ENCODE measurements at regions not wholly inside any gene's neighbourhood (a gene's known extent, or its start where the extent isn't known, plus 50 kb on each side); places are given as distances from the start of the nearest gene placed in this dataset.
"Not testable (repeated sequence)": the region's sequence is repeated elsewhere in the genome, so short reads cannot be mapped to it uniquely, and the experiment has no call there.

DNA sequence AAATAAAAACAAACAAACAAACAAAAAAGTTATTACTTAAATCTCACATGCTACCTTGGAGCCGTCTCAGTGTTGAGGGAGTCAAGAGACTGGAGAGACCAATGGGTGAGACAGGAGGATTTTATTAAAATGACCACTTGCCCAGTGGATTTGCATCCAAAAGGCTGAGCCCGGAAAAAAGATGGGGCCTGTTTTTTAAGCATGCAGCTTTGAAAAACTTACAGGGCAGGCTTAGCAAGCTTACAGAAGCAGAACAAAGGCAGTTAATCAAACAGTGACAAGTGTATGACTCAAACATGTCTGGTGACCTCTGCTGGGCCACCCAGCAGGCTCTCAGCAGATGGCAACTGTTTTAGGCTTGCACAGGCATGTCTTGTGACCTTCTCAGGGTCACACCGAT, 82.5 kb downstream of the POTEH start:
- DNase-seq: peak; percentile 70

GRCh38 chr22:15775118-15775517, 85.3 kb downstream of the POTEH start:
- not testable (repeated sequence) for DNase-seq

- DNase-seq: peak; percentile 76
Observed at GRCh38 chr22:15775670-15776669, 86.1 kb downstream of the POTEH start.

GRCh38 chr22:15776727-15777126, 86.9 kb downstream of the POTEH start:
- not testable (repeated sequence) for DNase-seq

GRCh38 chr22:15777150-15777549, 87.3 kb downstream of the POTEH start:
- not testable (repeated sequence) for DNase-seq

GRCh38 chr22:15777557-15777956, 87.7 kb downstream of the POTEH start:
- DNase-seq: not testable (repeated sequence)

- not testable (repeated sequence) for DNase-seq
Observed at GRCh38 chr22:15778366-15778765, 88.5 kb downstream of the POTEH start.

DNA sequence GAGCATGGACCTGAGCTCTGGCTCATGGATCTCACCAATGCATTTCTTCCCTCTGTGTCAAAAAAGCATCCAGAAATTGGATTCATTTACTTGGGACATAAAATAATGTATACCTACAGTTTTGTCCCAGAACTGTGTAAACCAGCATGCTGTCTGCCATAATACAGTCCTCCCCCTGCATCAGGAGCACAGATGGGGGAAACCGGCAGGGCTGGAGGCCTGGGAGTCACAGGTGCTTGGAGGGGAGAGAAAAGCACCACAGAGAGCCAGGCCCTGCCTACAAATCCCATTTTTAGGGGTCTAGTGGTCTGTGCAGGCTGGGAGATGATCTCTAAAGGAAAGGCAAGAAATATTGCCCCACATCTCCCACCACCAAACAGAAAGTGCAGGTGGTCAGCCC, 91.8 kb downstream of the POTEH start:
- DNase-seq: not testable (repeated sequence)

GRCh38 chr22:15782933-15783332, 93.1 kb downstream of the POTEH start:
- DNase-seq: not testable (repeated sequence)

DNA sequence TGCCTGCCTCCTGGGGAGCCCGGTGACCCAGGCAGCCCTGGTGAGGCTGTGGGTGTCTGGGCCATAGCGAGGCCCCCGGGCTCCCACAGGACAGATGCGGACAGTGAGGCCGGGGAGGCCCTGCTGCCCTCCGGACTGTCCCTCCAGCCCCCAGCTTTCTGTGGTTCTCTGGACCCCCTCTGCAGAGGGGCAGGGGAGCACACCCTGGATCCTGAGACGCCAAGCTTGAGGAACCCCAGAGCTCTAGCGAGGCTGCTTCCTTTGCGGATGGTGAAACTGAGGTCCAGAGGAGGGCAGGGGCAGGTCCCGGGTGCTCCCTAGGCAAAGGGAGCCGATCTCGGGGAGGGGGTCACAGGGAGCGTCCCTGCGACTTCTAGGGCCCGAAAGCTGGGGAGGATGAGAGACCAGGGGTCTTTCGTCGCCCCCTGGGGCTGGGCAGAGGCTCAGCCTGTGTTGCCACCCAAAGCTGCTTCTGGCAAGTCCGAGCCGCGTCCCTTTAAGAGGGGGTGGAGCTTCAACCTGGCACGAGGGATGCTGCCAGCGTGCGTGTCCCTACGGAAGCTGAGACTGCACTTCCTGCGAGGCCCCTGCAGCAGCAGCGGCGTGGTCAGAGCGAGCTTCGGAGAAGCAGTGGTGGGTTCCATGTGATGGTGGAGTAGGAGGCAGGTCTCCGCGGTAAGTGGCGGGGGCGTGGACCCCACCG, 94.7 kb downstream of the POTEH start:
- DNase-seq: not testable (repeated sequence)

DNA sequence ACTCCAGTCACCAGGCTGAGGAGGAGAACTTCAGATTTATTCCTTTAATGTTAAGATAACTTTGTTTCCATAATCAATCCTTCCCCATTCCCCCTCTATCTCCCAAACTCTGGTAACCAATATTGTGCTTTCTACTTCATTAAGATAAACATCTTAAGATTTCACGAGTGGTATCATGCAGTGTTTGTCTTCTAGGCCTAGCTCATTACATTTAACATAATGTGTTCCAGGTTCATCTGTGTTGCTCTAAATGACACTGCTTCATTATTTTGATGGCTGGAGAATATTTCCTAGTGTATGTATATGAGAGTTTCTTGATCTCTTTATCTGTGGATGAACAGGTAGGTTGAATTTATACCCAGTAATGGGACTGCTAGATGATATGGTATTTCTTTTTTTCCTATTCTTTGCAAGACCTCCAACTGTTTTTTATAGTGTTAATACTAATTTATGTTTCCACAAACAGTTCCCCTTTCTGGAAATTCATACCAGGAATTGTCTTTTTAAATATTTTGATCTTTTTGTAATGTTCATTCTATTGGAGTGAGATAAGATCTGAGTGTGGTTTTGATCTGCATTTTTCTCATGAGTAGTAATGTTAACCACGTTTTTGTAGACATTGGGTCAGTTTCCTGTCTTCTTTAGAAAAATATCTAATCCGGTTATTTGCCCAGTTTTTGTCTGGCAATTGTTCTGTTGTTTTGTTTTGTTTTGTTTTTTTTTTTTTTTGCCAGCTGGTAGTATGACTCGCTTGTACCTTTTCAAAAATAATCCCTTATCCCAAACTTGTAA, 97.3 kb downstream of the POTEH start:
- DNase-seq: not testable (repeated sequence)

- DNase-seq: not testable (repeated sequence)
Observed at GRCh38 chr22:15791557-15791956, 101.7 kb downstream of the POTEH start.

DNA sequence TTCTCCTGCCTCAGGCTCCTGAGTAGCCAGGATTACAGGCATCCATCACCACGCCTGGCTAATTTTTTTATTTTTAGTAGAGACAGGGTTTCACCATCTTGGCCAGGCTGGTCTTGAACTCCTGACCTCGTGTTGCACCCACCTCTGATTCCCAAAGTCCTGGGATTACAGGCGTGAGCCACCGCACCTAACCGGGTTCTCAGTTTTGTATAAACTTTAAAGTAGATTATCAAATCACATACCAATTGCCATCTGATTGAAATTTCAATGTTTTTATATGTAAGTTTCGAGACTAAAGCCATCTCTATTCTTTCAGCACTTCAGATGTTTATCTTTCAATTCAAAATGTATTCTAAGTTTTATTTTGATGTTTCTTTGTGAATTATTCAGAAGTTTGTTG, 110.1 kb downstream of the POTEH start:
- not testable (repeated sequence) for DNase-seq

DNA sequence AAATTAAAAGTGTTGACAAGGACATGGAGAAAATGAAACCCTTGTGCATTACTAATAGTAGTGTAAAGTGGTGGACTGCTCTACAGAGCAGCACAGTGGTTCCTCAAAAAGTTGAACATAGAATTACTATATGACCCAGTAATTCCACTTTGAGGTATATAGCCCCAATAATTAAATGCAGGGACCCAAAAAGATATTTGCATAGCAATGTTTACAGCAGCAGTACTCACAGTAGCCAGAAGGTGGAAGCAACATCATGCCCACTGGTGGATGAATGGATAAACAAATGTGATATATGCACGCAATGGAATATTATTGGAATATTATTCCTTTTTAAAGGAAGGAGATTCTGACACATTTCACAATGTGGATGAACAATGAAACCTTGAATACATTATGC, 121.3 kb downstream of the POTEH start:
- not testable (repeated sequence) for DNase-seq

- DNase-seq: not testable (repeated sequence)
Observed at GRCh38 chr22:15815783-15816182, 126.0 kb downstream of the POTEH start.

- DNase-seq: not testable (repeated sequence)
Observed at GRCh38 chr22:15816470-15816869, 126.6 kb downstream of the POTEH start.

- DNase-seq: not testable (repeated sequence)
Observed at GRCh38 chr22:15817264-15817663, 127.4 kb downstream of the POTEH start.

DNA sequence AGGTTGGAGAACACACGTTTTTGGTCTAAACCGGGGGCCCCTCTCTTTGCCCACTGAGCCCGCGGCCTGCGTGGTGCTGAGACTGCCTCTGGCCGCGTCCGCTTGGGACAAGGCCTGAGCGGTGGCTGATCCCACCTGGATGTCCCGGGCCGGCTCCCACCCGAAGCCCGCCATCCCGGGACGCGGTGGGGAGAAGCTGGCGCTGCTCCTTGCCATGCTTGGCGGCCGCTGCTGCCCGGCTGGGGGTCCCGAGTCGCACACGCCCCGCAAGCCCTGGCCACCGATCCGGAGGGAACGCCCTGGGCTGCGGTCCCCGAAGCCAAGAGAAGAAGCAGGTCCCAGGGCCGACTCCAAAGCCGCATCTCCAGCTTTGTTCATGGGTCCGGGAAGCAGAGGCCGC, 130.1 kb downstream of the POTEH start:
- DNase-seq: not testable (repeated sequence)

DNA sequence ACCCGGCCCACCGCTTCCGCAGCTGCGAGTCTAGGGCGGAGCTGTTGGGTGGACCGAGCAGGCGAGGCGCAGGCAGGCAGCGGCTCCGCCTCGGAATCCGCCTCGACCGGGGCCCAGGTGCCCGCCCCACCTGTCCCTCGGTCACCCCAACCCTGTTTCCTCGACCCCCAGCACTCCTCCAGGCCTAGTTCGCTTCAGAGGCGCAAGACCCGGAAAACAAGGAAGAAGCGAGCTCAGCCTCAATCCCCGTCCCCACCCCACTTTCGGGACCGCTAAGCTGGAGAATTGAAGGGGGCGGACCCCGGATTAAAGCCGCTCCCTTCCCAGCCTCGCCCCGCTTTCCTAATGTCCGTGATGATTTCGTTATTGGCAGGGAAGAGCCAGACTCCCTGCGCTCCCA, 131.3 kb downstream of the POTEH start:
- not testable (repeated sequence) for DNase-seq

GRCh38 chr22:15822001-15822400, 132.2 kb downstream of the POTEH start:
- DNase-seq: not testable (repeated sequence)

DNA sequence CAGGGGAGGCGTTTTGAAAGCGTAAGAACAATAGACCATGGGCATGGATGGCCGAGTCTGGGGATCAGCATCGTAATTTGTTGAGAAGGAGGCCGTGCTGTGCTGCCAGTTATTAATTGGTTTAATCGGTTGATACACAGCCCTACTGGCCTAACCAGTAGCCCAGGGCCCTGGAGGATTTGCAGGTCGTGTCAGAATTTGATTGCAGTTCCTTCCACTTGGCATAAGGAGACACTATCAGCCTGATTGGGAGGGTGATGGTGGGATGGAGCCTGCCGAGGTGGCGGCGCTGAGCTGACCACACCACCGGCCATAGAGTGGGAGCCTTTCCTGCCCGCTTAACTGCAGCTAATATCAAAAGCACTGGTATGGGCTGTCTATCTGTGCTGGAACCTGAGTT, 133.4 kb downstream of the POTEH start:
- not testable (repeated sequence) for DNase-seq

GRCh38 chr22:15832235-15832634, 142.4 kb downstream of the POTEH start:
- not testable (repeated sequence) for DNase-seq

DNA sequence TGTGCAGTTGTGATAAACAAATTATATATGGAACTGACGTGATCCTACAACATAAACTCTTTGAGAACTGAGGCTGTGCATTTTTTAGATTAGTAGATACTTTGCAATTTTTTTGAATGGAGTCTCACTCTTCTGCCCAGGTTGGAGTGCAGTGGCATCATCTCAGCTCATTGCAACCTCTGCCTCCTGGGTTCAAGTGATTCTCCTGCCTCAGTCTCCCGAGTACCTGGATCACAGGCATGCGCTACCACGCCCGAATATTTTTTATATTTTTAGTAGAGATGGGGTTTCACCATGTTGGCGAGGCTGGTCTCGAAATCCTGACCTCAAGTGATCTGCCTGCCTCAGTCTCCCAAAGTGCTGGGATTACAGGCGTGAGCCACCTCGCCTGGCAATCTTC, 145.9 kb downstream of the POTEH start:
- DNase-seq: not testable (repeated sequence)
